ENCODE measurements at regions not wholly inside any gene's neighbourhood (a gene's known extent, or its start where the extent isn't known, plus 50 kb on each side); places are given as distances from the start of the nearest gene placed in this dataset.
"Not testable (repeated sequence)": the region's sequence is repeated elsewhere in the genome, so short reads cannot be mapped to it uniquely, and the experiment has no call there.

- not testable (repeated sequence) for H3K9me2 ChIP-seq (replicated peaks; ENCODE audit: insufficient read depth, low read length); H3K36me3 ChIP-seq (ENCODE audit: insufficient read depth, low read length); H4K20me1 ChIP-seq (ENCODE audit: insufficient read depth, low read depth, low read length); H3K4me1 ChIP-seq (ENCODE audit: low read length); H2AFZ ChIP-seq (ENCODE audit: low read length); H3K27ac ChIP-seq (ENCODE audit: low read length); H3K27me3 ChIP-seq (ENCODE audit: low read length); H3K79me2 ChIP-seq (ENCODE audit: low read length); H3K4me3 ChIP-seq (ENCODE audit: low read length); DNase-seq; H3K4me2 ChIP-seq (ENCODE audit: low read depth, low read length, poor library complexity, severe bottlenecking); H3K9ac ChIP-seq (ENCODE audit: low read length)
- H3K9me3 ChIP-seq (ENCODE audit: low read length), result peaks cover 38% of the 10 kb centered on the region
Measured at GRCh38 chr22:10741776-10742630, 4786.0 kb upstream of the OR11H1 start.

- not testable (repeated sequence) for H3K27me3 ChIP-seq (ENCODE audit: low read length); H4K20me1 ChIP-seq (ENCODE audit: insufficient read depth, low read depth, low read length); H3K4me2 ChIP-seq (ENCODE audit: low read depth, low read length, poor library complexity, severe bottlenecking); H3K4me3 ChIP-seq (ENCODE audit: low read length); H3K36me3 ChIP-seq (ENCODE audit: insufficient read depth, low read length); H2AFZ ChIP-seq (ENCODE audit: low read length); H3K27ac ChIP-seq (ENCODE audit: low read length); H3K79me2 ChIP-seq (ENCODE audit: low read length); H3K9me2 ChIP-seq (replicated peaks; ENCODE audit: insufficient read depth, low read length); DNase-seq; H3K9ac ChIP-seq (ENCODE audit: low read length); H3K4me1 ChIP-seq (ENCODE audit: low read length)
- peaks cover 31% of the 10 kb centered on the region for H3K9me3 ChIP-seq (ENCODE audit: low read length)
Measured at GRCh38 chr22:10746382-10746781, 4781.6 kb upstream of the OR11H1 start.

- H3K27ac ChIP-seq (ENCODE audit: low read length); H4K20me1 ChIP-seq (ENCODE audit: insufficient read depth, low read depth, low read length); H3K4me2 ChIP-seq (ENCODE audit: low read depth, low read length, poor library complexity, severe bottlenecking); H3K27me3 ChIP-seq (ENCODE audit: low read length); H3K9ac ChIP-seq (ENCODE audit: low read length); H3K4me1 ChIP-seq (ENCODE audit: low read length); H3K4me3 ChIP-seq (ENCODE audit: low read length); H2AFZ ChIP-seq (ENCODE audit: low read length); H3K9me2 ChIP-seq (replicated peaks; ENCODE audit: insufficient read depth, low read length); H3K79me2 ChIP-seq (ENCODE audit: low read length); DNase-seq; H3K36me3 ChIP-seq (ENCODE audit: insufficient read depth, low read length): not testable (repeated sequence)
- peaks cover 28% of the 10 kb centered on the region for H3K9me3 ChIP-seq (ENCODE audit: low read length)
Measured at GRCh38 chr22:10747227-10747626, 4780.8 kb upstream of the OR11H1 start.

GRCh38 chr22:10748751-10749150 lies 4779.2 kb upstream of the OR11H1 start:
- H3K27me3 ChIP-seq (ENCODE audit: low read length); DNase-seq; H3K36me3 ChIP-seq (ENCODE audit: insufficient read depth, low read length); H3K4me1 ChIP-seq (ENCODE audit: low read length); H3K9me2 ChIP-seq (replicated peaks; ENCODE audit: insufficient read depth, low read length); H3K79me2 ChIP-seq (ENCODE audit: low read length); H2AFZ ChIP-seq (ENCODE audit: low read length); H3K27ac ChIP-seq (ENCODE audit: low read length); H3K4me3 ChIP-seq (ENCODE audit: low read length); H3K9ac ChIP-seq (ENCODE audit: low read length); H3K4me2 ChIP-seq (ENCODE audit: low read depth, low read length, poor library complexity, severe bottlenecking); H4K20me1 ChIP-seq (ENCODE audit: insufficient read depth, low read depth, low read length): not testable (repeated sequence)
- H3K9me3 ChIP-seq (ENCODE audit: low read length), result peaks cover 17% of the 10 kb centered on the region

GRCh38 chr22:10749423-10749822 lies 4778.6 kb upstream of the OR11H1 start:
- H3K4me1 ChIP-seq (ENCODE audit: low read length); H3K9ac ChIP-seq (ENCODE audit: low read length); H3K27ac ChIP-seq (ENCODE audit: low read length); H4K20me1 ChIP-seq (ENCODE audit: insufficient read depth, low read depth, low read length); H3K27me3 ChIP-seq (ENCODE audit: low read length); H3K36me3 ChIP-seq (ENCODE audit: insufficient read depth, low read length); H3K4me2 ChIP-seq (ENCODE audit: low read depth, low read length, poor library complexity, severe bottlenecking); H2AFZ ChIP-seq (ENCODE audit: low read length); DNase-seq; H3K79me2 ChIP-seq (ENCODE audit: low read length); H3K9me2 ChIP-seq (replicated peaks; ENCODE audit: insufficient read depth, low read length); H3K4me3 ChIP-seq (ENCODE audit: low read length): not testable (repeated sequence)
- H3K9me3 ChIP-seq (ENCODE audit: low read length), result peaks cover 20% of the 10 kb centered on the region

- not testable (repeated sequence) for H3K27me3 ChIP-seq (ENCODE audit: low read length); H3K9ac ChIP-seq (ENCODE audit: low read length); H4K20me1 ChIP-seq (ENCODE audit: insufficient read depth, low read depth, low read length); H3K79me2 ChIP-seq (ENCODE audit: low read length); H3K4me2 ChIP-seq (ENCODE audit: low read depth, low read length, poor library complexity, severe bottlenecking); DNase-seq; H3K9me2 ChIP-seq (replicated peaks; ENCODE audit: insufficient read depth, low read length); H3K4me3 ChIP-seq (ENCODE audit: low read length); H2AFZ ChIP-seq (ENCODE audit: low read length); H3K27ac ChIP-seq (ENCODE audit: low read length); H3K4me1 ChIP-seq (ENCODE audit: low read length); H3K36me3 ChIP-seq (ENCODE audit: insufficient read depth, low read length)
- peaks cover 28% of the 10 kb centered on the region for H3K9me3 ChIP-seq (ENCODE audit: low read length)
Measured at GRCh38 chr22:10753566-10753965, 4774.4 kb upstream of the OR11H1 start.

- H3K36me3 ChIP-seq (ENCODE audit: insufficient read depth, low read length); DNase-seq; H3K79me2 ChIP-seq (ENCODE audit: low read length); H3K27me3 ChIP-seq (ENCODE audit: low read length); H2AFZ ChIP-seq (ENCODE audit: low read length); H3K9ac ChIP-seq (ENCODE audit: low read length); H3K4me2 ChIP-seq (ENCODE audit: low read depth, low read length, poor library complexity, severe bottlenecking); H3K27ac ChIP-seq (ENCODE audit: low read length); H4K20me1 ChIP-seq (ENCODE audit: insufficient read depth, low read depth, low read length); H3K4me1 ChIP-seq (ENCODE audit: low read length); H3K4me3 ChIP-seq (ENCODE audit: low read length); H3K9me2 ChIP-seq (replicated peaks; ENCODE audit: insufficient read depth, low read length): not testable (repeated sequence)
- H3K9me3 ChIP-seq (ENCODE audit: low read length), result peaks cover 25% of the 10 kb centered on the region
Measured at GRCh38 chr22:10755350-10755749, 4772.6 kb upstream of the OR11H1 start.

GRCh38 chr22:10760418-10760817 lies 4767.6 kb upstream of the OR11H1 start:
- H3K27me3 ChIP-seq (ENCODE audit: low read length); H3K79me2 ChIP-seq (ENCODE audit: low read length); H3K4me2 ChIP-seq (ENCODE audit: low read depth, low read length, poor library complexity, severe bottlenecking); DNase-seq; H3K4me1 ChIP-seq (ENCODE audit: low read length); H2AFZ ChIP-seq (ENCODE audit: low read length); H3K4me3 ChIP-seq (ENCODE audit: low read length); H3K9ac ChIP-seq (ENCODE audit: low read length); H3K27ac ChIP-seq (ENCODE audit: low read length); H3K36me3 ChIP-seq (ENCODE audit: insufficient read depth, low read length); H3K9me2 ChIP-seq (replicated peaks; ENCODE audit: insufficient read depth, low read length); H4K20me1 ChIP-seq (ENCODE audit: insufficient read depth, low read depth, low read length): not testable (repeated sequence)
- H3K9me3 ChIP-seq (ENCODE audit: low read length), result peaks cover 19% of the 10 kb centered on the region
